ENCODE measurements at regions not wholly inside any gene's neighbourhood (a gene's known extent, or its start where the extent isn't known, plus 50 kb on each side); places are given as distances from the start of the nearest gene placed in this dataset.
"Not testable (repeated sequence)": the region's sequence is repeated elsewhere in the genome, so short reads cannot be mapped to it uniquely, and the experiment has no call there.

- not testable (repeated sequence) for DNase-seq (ENCODE audit: low read depth)
Measured at GRCh38 chr15:53923741-53924140, 54.5 kb upstream of the UNC13C start.

GRCh38 chr15:53918180-53919079 lies 59.8 kb upstream of the UNC13C start:
- no peak for DNase-seq (ENCODE audit: low read depth)

- no peak for DNase-seq (ENCODE audit: low read depth)
Measured at GRCh38 chr15:53917109-53917508, 61.1 kb upstream of the UNC13C start.

- no peak for DNase-seq (ENCODE audit: low read depth)
Measured at GRCh38 chr15:53911431-53911830, 66.8 kb upstream of the UNC13C start.

GRCh38 chr15:53910852-53911251 lies 67.4 kb upstream of the UNC13C start:
- no peak for DNase-seq (ENCODE audit: low read depth)

- DNase-seq (ENCODE audit: low read depth) = no peak
Measured at GRCh38 chr15:53910236-53910849, 67.9 kb upstream of the UNC13C start.

GRCh38 chr15:53903129-53903528 lies 75.1 kb upstream of the UNC13C start:
- no peak for DNase-seq (ENCODE audit: low read depth)

GRCh38 chr15:53893468-53893867 lies 84.8 kb upstream of the UNC13C start:
- not testable (repeated sequence) for DNase-seq (ENCODE audit: low read depth)

- DNase-seq (ENCODE audit: low read depth) = not testable (repeated sequence)
Measured at GRCh38 chr15:53891862-53892261, 86.4 kb upstream of the UNC13C start.

- no peak for DNase-seq (ENCODE audit: low read depth)
Measured at GRCh38 chr15:53884441-53884840, 93.8 kb upstream of the UNC13C start.

- DNase-seq (ENCODE audit: low read depth) = no peak
Measured at GRCh38 chr15:53882311-53882710, 95.9 kb upstream of the UNC13C start.

GRCh38 chr15:53880357-53880756 lies 97.9 kb upstream of the UNC13C start:
- no peak for DNase-seq (ENCODE audit: low read depth)

GRCh38 chr15:53875711-53876110 lies 102.5 kb upstream of the UNC13C start:
- DNase-seq (ENCODE audit: low read depth) = no peak

- DNase-seq (ENCODE audit: low read depth) = no peak
Measured at GRCh38 chr15:53875139-53875538, 103.1 kb upstream of the UNC13C start.

- DNase-seq (ENCODE audit: low read depth) = no peak
Measured at GRCh38 chr15:53872410-53872809, 105.8 kb upstream of the UNC13C start.

- DNase-seq (ENCODE audit: low read depth) = no peak
Measured at GRCh38 chr15:53869806-53870073, 108.5 kb upstream of the UNC13C start.

GRCh38 chr15:53869044-53869805 lies 109.0 kb upstream of the UNC13C start:
- DNase-seq (ENCODE audit: low read depth) = no peak

GRCh38 chr15:53862386-53862785 lies 102.9 kb upstream of the WDR72 start:
- no peak for DNase-seq (ENCODE audit: low read depth)

- no peak for DNase-seq (ENCODE audit: low read depth)
Measured at GRCh38 chr15:53861792-53862191, 102.3 kb upstream of the WDR72 start.

- DNase-seq (ENCODE audit: low read depth) = no peak
Measured at GRCh38 chr15:53851110-53851848, 91.8 kb upstream of the WDR72 start.

- no peak for DNase-seq (ENCODE audit: low read depth)
Measured at GRCh38 chr15:53847745-53848144, 88.3 kb upstream of the WDR72 start.

GRCh38 chr15:53844634-53845033 lies 85.2 kb upstream of the WDR72 start:
- DNase-seq (ENCODE audit: low read depth) = no peak

Data from myocyte (in vitro differentiated cells).